Panc1 (cell line): ENCODE measurements at regions not wholly inside any gene's neighbourhood (a gene's known extent, or its start where the extent isn't known, plus 50 kb on each side); places are given as distances from the start of the nearest gene placed in this dataset.

ENCODE experiments used
- ATAC-seq: fragments of 200-7000 bp; cut with Tn5 transposase; 2 replicates; pipeline ENCODE4 v1.9.1; 2020; ENCODE audit warnings: mild to moderate bottlenecking, moderate library complexity
- BruUV-seq: library from RNA; stranded (reverse); fragments of 400-500 nt; replicated peaks from 2 replicates; lab custom pipeline; 2021; lab: Mats Ljungman, UMichigan
- CTCF ChIA-PET: fragments of 300-600 bp; sonication (Branson Sonifier 250); formaldehyde crosslinking; loops from one replicate; lab custom pipeline; 2022; ENCODE audit warnings: antibody characterized with exemption; lab: Charles Lee
- POLR2A ChIA-PET: fragments of 300-600 bp; sonication (Branson Sonifier 250); formaldehyde crosslinking; loops from one replicate; lab custom pipeline; 2022; ENCODE audit warnings: antibody characterized with exemption; lab: Charles Lee
- DNase-seq: peaks from one replicate; pipeline ENCODE4 v3.0.0-alpha.2; 2010; ENCODE audit warnings: low read depth, low spot score
- H3K27ac ChIP-seq: 2 replicates; pipeline ENCODE4 v1.5.1; 2011; ENCODE audit warnings: mild to moderate bottlenecking, low read length, inconsistent platforms
- H3K27me3 ChIP-seq: fragments of 200-500 bp; sonication (Bioruptor generic); 2 replicates; pipeline ENCODE4 v1.6.0; 2014; ENCODE audit warnings: low read length, inconsistent platforms; ENCODE audit not compliant: control insufficient read depth, insufficient read depth
- H3K36me3 ChIP-seq: fragments of 200-500 bp; sonication (Bioruptor generic); 2 replicates; pipeline ENCODE4 v1.5.1; 2014; ENCODE audit warnings: inconsistent platforms, mild to moderate bottlenecking, low read length, moderate library complexity; ENCODE audit not compliant: control insufficient read depth, insufficient read depth
- H3K4me1 ChIP-seq: 2 replicates; pipeline ENCODE4 v1.5.1; 2011; ENCODE audit warnings: inconsistent platforms, mild to moderate bottlenecking, low read length, moderate library complexity; ENCODE audit not compliant: control insufficient read depth, insufficient read depth
- H3K4me3 ChIP-seq, 2 experiments: 2 replicates each; pipeline ENCODE4 v1.5.1; 2011 to 2012; ENCODE audit warnings: low read depth in 2 of 2, low read length in 2 of 2, mild to moderate bottlenecking in 2 of 2, inconsistent platforms in 1 of 2, moderate library complexity in 1 of 2
- H3K9me3 ChIP-seq: fragments of 200-500 bp; sonication (Bioruptor generic); 2 replicates; pipeline ENCODE4 v1.5.1; 2014; ENCODE audit warnings: low read depth, mild to moderate bottlenecking, inconsistent platforms, low read length, moderate library complexity; ENCODE audit not compliant: control insufficient read depth, insufficient read depth
- CTCF ChIP-seq: fragments of 450-650 bp; IDR thresholded peaks from 2 replicates; pipeline ENCODE4 v1.5.1; 2017; ENCODE audit warnings: mild to moderate bottlenecking
- POLR2AphosphoS5 ChIP-seq: IDR thresholded peaks from 2 replicates; pipeline ENCODE4 v1.6.1; 2012; ENCODE audit warnings: mild to moderate bottlenecking, low read depth, low read length, moderate library complexity
- REST ChIP-seq, 2 experiments: IDR thresholded peaks; 2 replicates each; pipeline ENCODE4 v1.6.1; 2011 to 2012; ENCODE audit warnings: low read depth in 2 of 2, control low read depth in 1 of 2, low read length in 1 of 2, mild to moderate bottlenecking in 1 of 2, moderate library complexity in 1 of 2; ENCODE audit not compliant: insufficient read depth in 1 of 2
- SIN3A ChIP-seq: IDR thresholded peaks from 2 replicates; pipeline ENCODE4 v1.6.1; 2012; ENCODE audit warnings: low read depth, mild to moderate bottlenecking, low read length, moderate library complexity, borderline replicate concordance; ENCODE audit not compliant: insufficient read depth
- TCF7L2 ChIP-seq: IDR thresholded peaks from 2 replicates; pipeline ENCODE4 v1.6.1; 2011; ENCODE audit warnings: mild to moderate bottlenecking, low read depth, low read length, inconsistent platforms
- in situ Hi-C: cut with HindIII; loops from 2 replicates; pipeline ENCODE4 v1.10.0; 2016; ENCODE audit warnings: low sequenced_read_pairs, low pct_unique_long_range_greater_than_20kb
- intact Hi-C: fragments of 100-400 bp; cut with micrococcal nuclease; formaldehyde crosslinking; loops from one replicate; pipeline ENCODE4 v1.10.0; 2022; ENCODE audit not compliant: unreplicated experiment

GRCh38 chr7:17084166-17084475, 202.3 kb upstream of the AGR3 start:
- ATAC-seq (no peak), DNase-seq (no peak)
- Histone ChIP-seq H3K36me3 (no peaks in the 10 kb centered on the region), H3K27ac (no peak overlapping the region), H3K4me3 (no peak overlapping the region), H3K4me1 (no peaks in the 10 kb centered on the region), H3K27me3 (no peaks in the 10 kb centered on the region), H3K9me3 (no peaks in the 10 kb centered on the region; the same call in 1 of the 2 replicates)
- in situ Hi-C loops (no loop called here), intact Hi-C loops (no loop called here)
- BruUV-seq: no TSS peak
- ChIA-PET POLR2A (no interaction called here), CTCF (interaction anchor here (0.7 kb wide), 1 partner anchor 11 kb away, joined by 3 read pairs; no protein-coding TSS in a partner anchor)
- TF ChIP-seq CTCF (no peak), REST (IDR thresholded peaks at IDR 0.05; ENCODE audit: insufficient read depth in 1 of 2, low read depth in 2 of 2, low read length in 1 of 2) (no peak), TCF7L2 (no peak), POLR2AphosphoS5 (no peak), SIN3A (no peak)

- no peak overlapping the region for H3K4me3 ChIP-seq
- DNase-seq (no peak), ATAC-seq (no peak)
- ChIA-PET CTCF (no interaction called here), POLR2A (interaction anchor here (0.7 kb wide), 1 partner anchor 10 kb away, joined by 4 read pairs; no protein-coding TSS in a partner anchor)
- BruUV-seq: no TSS peak
- TF ChIP-seq CTCF (no peak), SIN3A (no peak), TCF7L2 (no peak), REST (IDR thresholded peaks at IDR 0.05; ENCODE audit: insufficient read depth in 1 of 2, low read depth in 2 of 2, low read length in 1 of 2) (no peak), POLR2AphosphoS5 (no peak)
- H3K27me3 ChIP-seq: no peaks in the 10 kb centered on the region
- no peaks in the 10 kb centered on the region for H3K36me3 ChIP-seq
- intact Hi-C loops (no loop called here), in situ Hi-C loops (no loop called here)
- no peak overlapping the region for H3K27ac ChIP-seq
- no peaks in the 10 kb centered on the region for H3K4me1 ChIP-seq
- no peaks in the 10 kb centered on the region; the same call in 1 of the 2 replicates for H3K9me3 ChIP-seq
Measured at GRCh38 chr7:17085186-17085585, 203.4 kb upstream of the AGR3 start.
